Spleen (tissue), 7 donors: ENCODE measurements at regions not wholly inside any gene's neighbourhood (a gene's known extent, or its start where the extent isn't known, plus 50 kb on each side); places are given as distances from the start of the nearest gene placed in this dataset.

Experiments used
- POLR2AphosphoS5 ChIP-seq, 3 donors: sonication (generic); formaldehyde crosslinking; IDR thresholded peaks; one replicate each; pipeline ENCODE4 v1.5.1; 2017; ENCODE audit warnings: antibody characterized with exemption in 3 of 3
- TF ChIP-seq, protein P1 (sequence below), 11 experiments: fragments of 200-600 bp in 7 of 11; fragments of 450-650 bp in 4 of 11; sonication (generic) in 4 of 11; IDR thresholded peaks in 8 of 11; conservative IDR thresholded peaks in 3 of 11; 1 replicate in 7 of 11; 2 replicates in 4 of 11; pipeline versions ENCODE4 v1.4.0 to v1.8.0; 2016 to 2021; ENCODE audit warnings: antibody characterized with exemption in 11 of 11, inconsistent platforms in 4 of 11, mild to moderate bottlenecking in 1 of 11
- donor health status: DM: no; HTN: no; CAD: no; lungs with moderate emphysema.
- donor health status: DM: no; HTN: no; CAD: no.
- donor health status: DM: no; HTN: no; CAD: no.

DNA sequence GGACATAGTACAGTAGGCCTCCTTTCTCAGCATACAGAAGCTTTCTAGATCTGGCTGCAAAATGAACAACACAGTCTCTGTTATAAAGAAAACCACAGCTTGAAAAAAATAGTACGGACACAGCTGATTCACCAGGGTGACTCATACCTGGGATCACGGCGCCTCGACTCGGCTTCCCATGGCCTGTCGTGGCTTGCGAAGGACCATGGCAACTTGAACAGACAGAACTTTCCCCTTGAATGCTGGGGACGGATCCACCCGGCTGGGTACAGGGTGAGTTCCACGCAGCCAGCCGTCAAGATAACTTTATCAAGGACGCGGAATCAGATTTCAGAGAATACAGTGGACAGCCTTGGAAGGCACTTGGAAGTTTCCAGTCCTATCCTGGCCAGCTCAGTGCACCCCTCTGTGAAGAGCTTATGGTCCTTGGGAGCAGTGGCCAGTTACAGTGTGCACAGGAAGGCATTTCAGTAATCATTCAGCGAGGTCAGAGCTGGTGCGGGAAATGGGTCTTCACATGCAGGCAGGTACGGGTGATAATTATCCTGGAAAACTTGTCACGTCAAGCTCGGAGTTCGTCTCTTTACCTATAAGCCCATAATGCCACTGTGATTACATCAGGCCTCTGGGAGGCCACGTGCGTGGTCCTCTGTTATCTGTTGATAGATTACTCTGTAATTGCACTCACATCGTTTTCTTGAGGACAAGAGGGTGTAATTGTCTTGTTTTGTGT is 57.9 kb upstream of the MAF start:
- TF ChIP-seq, protein P1, sequence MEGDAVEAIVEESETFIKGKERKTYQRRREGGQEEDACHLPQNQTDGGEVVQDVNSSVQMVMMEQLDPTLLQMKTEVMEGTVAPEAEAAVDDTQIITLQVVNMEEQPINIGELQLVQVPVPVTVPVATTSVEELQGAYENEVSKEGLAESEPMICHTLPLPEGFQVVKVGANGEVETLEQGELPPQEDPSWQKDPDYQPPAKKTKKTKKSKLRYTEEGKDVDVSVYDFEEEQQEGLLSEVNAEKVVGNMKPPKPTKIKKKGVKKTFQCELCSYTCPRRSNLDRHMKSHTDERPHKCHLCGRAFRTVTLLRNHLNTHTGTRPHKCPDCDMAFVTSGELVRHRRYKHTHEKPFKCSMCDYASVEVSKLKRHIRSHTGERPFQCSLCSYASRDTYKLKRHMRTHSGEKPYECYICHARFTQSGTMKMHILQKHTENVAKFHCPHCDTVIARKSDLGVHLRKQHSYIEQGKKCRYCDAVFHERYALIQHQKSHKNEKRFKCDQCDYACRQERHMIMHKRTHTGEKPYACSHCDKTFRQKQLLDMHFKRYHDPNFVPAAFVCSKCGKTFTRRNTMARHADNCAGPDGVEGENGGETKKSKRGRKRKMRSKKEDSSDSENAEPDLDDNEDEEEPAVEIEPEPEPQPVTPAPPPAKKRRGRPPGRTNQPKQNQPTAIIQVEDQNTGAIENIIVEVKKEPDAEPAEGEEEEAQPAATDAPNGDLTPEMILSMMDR (IDR thresholded peaks at IDR 0.05 in 8 of 11, conservative IDR thresholded peaks at IDR 0.05 in 3 of 11): no peak
- no peak for TF ChIP-seq POLR2AphosphoS5 (IDR thresholded peaks at IDR 0.05)
